ENCODE measurements at regions not wholly inside any gene's neighbourhood (a gene's known extent, or its start where the extent isn't known, plus 50 kb on each side); places are given as distances from the start of the nearest gene placed in this dataset.

GRCh38 chr4:181193131-181193930 is 1049.9 kb upstream of the TENM3 start:
- DNase-seq, result no peak

DNA sequence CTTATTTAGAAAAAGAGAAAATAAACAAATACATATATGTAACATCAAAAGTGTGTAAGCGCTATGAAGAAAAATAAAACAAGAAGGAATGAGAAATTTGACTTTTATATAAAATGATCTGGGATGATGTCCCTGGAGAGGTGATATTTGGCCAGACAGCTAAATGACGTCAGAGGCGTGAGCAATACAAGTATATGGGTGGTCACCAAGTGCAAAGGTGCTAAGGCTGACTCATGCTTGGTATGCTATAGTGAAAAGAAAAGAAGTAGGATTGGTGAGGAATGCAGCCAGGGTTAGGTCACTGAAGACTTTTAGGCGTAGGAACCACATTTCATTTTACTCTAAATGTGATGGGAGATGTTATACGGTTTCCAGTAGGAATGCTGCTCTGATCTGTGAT is 1049.1 kb upstream of the TENM3 start:
- DNase-seq, result no peak

DNA sequence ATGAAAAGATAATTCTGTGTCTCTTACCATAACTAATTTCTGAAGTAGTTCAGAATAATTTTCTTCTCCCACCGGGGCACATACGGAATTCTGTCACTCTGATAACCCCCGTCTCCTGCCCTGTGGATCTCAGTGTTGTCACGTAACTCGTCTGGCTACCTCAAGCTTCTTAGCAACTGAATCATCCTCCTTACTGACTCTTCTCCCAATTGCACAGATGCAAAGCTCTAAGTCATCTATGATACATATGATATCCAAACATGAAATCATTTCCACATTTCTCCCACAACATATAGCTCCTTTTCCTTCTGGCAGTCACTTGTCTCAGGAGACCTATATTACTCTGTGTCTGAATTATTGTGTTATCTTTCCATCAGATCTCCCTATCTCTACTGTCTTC is 1043.1 kb upstream of the TENM3 start:
- DNase-seq, result no peak

GRCh38 chr4:181202240-181202639 is 1041.0 kb upstream of the TENM3 start:
- no peak for DNase-seq

- no peak for DNase-seq
Measured at GRCh38 chr4:181204109-181204508, 1039.1 kb upstream of the TENM3 start.

DNA sequence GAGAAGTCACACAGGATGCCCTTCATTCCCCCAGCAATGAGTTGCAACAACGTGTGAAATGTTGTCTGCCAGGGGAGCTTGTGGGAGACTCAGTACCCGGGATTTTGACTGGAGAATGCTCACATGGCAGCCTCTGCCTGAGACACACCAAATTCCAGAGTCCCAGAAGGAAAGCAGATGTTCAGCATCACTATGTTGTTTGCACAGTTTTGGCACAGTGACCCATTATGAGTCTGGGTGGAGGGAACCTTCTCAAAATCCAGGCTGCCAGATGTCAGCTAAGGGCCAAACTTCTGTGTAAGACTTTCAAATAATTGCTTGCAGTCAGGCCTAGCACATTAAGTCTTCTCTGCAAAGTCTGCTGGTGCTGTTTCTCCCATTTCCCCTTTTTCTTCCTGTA is 1029.7 kb upstream of the TENM3 start:
- no peak for DNase-seq

GRCh38 chr4:181216501-181216900 is 1026.7 kb upstream of the TENM3 start:
- DNase-seq, result no peak

DNA sequence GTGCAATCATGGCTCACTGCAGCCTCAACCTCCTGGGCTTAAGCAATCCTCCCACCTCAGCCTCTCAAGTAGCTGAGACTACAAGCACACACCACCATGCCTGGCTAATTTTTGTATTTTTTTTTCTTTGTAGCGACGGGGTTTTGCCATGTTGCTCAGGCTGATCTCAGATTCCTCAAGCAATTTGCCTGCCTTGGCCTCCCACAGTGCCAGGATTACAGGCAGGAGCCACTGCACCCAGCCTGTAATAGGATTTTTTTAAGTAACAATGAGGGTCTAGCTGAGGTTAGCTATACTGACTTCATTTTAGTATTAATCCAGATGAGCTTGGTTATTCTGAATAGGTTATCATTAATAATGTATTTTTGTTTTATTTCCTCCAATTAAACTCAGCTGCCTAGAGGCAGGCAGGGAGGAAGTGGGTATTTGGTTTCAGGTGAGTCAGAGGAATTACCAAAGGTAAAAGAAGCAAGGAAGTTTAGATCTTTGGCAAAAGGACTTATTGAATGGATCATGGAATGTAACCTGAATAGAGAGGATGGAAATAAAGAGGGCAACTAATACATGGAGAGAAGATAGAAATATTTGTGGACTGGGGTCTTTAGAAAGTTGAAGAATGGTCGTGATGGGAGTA is 1023.3 kb upstream of the TENM3 start:
- DNase-seq, result no peak

DNA sequence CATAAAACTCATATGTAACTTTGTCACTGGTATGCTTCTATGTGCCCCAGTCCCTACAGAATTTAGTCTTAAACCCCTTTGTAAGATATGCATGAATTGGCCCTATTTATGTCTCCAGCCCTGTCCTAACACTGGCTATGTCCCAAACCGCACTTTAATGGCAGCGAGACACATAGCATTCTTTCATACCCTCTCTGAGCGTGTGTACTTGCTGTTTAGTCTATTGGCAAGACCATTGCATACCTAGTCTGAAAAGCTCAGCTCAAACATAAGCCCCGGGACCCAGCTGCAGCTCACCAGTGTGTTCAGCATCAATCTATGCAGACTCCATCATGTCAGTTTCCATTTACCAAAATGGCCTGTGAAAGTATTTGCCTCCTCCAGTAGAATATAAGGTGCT is 1018.4 kb upstream of the TENM3 start:
- DNase-seq, result no peak

DNA sequence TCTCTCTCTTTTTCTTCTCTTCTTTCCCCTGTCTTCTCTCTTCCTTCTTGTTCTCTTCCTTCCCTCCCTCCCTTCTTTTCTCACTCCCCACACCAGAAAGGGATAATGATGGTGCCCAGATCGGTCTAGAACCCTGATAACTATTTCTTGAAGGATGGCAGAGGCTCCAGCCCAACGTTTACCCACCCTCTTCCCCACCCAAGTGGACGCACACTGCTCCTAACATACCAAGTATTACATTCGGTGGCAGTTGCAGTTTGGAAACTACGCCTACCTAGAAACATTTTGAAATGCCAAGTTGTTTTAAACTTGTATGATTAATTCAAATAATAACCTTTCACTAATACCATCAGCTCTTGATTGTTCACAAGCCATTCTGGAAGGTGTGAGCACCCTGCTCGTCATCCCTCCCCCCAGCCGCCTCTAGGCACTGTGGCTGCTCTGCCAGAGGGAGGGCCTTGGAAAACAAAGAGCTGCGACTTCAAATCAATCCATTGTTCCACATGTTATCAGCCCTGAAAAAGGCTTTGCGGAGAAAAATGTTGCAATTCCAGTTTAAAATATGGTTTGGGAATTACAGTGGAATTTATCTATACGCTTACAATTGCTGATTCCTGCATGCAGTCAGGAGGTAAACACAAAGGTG is 1017.5 kb upstream of the TENM3 start:
- no peak for DNase-seq

DNA sequence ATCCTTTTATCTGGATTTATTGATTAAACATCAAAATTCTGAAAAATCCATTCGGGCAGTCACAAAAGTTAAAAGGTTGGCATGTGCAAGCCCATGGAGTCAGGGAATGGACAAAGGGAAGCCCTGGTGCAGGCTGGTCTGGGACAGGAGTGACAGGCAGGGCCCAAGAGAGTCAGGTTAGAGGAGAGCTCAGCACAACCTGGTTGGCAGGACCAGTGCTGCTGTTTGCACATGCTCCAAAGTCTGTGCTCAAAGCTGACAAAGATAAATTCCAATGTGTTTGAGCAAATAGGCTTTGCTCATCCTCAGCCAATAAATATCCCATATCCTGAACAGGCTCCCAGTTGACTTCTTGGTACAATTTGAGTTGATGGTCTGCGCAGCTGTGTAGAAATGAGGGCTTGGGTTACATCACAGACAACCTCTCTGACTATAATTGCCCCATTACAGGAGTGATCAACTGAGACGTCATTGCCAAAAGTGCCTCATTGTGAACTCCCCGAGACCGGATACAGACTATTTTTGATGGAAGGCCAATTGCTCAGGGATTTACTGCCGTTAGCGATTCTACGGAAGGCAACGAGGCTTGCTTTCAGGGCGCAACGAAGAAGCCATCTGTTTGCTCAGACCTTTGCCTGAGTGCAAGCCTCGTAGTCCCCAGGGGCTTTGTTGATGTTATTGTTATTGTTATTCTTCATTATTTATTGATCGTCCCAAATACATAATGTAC is 1008.1 kb upstream of the TENM3 start:
- DNase-seq, result no peak

DNA sequence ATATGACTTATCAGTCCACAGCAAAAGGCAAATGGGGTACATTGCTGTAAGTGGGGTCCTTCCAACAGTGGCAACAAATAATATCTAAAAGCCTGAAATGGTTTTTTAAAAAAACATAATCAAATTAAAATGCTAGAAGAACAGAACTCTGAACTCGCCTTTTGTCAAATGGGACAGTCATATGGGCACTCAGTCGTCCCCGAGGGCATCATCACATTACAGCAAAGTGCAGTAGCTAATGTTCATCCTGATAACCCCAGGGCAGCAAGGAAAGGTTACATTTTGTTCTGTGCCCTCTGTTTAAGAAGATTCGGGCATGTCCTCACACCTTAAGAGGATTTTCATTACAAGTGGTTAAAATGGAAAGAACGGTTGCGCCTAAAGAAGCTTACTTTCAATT is 997.9 kb upstream of the TENM3 start:
- DNase-seq, result no peak

DNA sequence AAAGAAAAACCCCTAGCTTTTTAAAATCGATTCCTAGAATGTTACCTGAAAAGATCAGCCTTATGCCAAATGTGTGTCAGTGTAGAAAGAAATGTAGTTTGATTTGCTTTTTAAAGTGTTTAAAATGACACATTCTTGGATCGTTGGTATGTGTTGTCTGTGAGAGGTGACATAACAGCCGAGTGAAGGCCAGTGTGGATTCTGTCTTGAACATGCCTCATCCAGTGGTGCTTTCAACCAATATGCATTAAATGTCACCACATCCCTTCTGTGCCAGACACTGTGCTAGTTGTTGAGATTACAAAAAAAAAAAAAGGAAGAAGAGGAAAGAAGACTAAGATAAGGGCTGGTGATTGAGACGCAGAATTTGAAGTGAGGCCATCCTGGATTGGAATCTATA is 994.2 kb upstream of the TENM3 start:
- DNase-seq, result no peak

DNA sequence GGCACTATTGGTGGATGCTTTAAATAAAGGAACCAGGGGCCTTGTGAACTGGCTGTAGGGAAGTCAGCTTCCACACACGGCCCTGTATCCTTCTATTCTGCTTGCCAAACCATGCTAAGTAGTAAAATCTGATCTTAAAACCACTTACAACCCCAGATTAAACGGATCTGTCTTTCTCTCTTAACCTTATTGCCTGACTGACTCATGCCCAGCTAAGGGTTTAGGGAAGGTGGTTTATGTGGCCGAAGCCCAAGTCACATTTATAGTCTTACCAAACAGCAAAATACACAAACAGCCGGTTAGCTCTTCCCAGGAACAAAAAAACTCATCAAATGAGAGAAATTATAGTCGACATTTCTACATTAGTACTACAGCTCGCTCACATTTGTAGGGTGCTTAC is 988.4 kb upstream of the TENM3 start:
- no peak for DNase-seq

DNA sequence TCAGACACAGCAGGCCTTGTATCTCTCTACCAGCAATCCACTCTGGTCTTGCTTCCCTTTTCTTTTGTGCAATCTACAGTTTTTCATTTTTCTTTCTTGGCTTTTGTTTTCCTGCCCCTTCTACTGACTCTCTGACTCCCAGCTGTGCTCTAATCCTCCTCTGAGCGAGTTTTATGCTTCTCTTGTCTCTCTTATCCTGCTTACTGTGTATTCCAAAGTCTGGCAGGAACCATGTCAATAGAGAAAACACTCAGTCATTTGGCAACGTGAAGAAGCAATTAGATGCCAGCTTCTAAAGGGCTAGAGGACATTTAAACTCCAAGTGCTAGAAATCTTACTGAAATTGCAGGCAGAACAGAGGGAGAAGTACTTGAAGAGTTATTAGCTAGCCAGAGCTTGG is 984.6 kb upstream of the TENM3 start:
- DNase-seq, result no peak

DNA sequence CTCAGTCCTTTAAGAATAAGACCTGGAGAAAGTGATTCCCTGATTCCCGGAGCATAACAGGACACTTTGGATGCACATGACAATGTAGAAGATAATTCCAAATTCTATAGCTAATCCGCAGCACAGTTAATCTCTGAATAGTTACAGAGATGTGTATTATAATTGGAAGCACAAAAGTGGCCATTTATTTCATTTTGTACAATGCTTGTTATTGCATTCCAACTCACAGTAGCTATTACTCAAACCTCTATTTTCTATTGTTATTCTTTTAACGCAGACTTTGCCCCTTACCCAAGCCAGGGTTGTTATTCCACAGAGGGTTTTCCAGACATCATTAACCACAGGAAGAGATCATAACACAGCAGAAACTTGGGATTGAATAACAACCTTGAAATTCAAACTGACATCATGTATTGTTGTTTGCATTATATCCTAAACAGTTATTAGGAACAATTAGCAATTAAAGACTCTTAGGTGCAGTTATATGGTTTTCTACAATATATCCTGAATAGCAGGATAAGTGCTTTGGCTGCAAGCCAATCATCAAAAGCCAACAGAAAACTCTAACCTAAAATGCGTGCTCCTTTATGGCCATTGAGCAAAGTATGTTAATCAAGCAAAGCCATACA is 984.0 kb upstream of the TENM3 start:
- DNase-seq, result no peak

DNA sequence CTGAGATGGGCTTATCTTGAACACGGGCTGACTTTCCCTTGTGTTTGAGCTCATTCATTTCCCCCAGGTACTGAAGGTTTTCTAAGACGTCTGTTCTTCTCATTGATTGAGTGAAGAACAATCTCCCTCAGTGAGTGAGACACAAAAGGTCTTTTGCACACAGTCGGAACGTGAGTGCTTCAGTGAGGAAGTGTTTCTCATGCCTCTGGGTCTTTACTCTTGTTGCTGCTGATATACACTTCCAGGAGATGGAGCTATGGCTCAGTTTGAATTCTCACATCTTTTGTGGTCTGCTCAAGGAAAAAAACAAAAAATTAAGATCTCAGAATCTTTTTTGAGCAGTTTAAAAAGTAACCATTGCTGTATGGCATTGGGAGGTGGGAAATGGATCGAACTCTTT is 981.9 kb upstream of the TENM3 start:
- no peak for DNase-seq

DNA sequence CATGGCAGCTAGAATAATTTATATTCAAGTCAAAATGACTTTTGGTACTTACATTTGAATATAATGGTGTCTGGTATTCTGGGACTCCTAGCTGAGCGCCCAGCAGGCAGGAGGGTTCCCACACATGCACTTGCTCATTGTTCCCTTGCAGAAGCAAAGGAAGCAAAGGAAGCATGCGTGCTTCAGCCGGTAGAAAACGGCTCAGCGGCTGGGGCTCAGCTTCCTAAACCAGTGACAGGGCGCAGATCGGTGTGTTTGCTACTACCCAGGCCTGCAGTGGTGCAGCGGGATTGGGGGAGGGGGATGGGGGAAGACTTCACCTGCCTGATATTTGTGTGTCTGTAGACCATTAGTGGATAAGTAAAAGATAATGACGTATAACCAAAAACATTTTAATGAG is 978.3 kb upstream of the TENM3 start:
- DNase-seq, result no peak

GRCh38 chr4:181265370-181265769 is 977.8 kb upstream of the TENM3 start:
- DNase-seq, result no peak

DNA sequence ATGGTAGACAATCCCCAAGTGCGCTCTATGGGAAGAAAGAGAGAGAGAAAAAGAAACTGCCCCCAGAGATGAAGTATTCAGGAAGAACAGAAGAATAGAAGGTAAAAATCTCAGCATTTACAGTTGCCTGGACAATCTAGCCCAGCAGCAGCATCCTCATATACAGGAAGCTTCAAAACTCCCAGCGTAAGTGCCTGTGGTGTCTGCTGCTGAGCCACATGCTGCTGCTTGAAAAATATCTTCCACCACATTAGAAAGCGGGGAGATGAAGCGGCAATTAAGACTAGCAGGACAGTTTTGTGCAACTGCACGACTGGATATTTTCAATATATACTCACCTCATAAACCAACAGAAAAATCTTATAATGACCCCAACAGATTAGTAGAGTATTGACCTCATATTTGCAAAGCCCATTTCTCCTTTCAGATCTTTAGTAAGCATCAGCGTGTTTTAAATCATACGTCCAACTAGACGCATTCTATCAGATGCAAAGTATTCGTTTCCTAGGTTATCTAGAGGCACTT is 972.0 kb upstream of the TENM3 start:
- DNase-seq, result no peak

- no peak for DNase-seq
Measured at GRCh38 chr4:181272422-181272821, 970.8 kb upstream of the TENM3 start.

GRCh38 chr4:181278941-181279340 is 964.3 kb upstream of the TENM3 start:
- no peak for DNase-seq

DNA sequence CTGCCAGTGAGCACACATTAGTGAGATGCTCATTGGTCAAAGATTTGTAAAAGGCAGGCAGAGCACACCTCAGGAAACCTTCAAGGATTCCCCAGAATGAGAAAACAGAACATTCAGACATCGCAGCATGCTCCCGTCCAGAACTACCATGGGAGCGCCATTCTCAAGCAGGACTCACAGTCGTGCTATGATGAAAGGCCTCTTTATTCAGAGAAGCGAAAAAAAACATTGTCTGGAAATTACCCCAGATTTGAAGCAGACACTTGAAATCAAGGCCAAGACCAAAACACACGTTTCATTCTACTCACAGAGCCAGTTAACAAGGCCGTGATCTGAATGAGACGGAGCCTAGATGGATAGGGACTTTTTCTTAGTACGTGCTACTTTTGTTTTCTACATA is 961.8 kb upstream of the TENM3 start:
- no peak for DNase-seq
